Stimulated activated CD8-positive, alpha-beta memory T cell treated with anti-CD3 and anti-CD28 coated beads, Interleukin-7, amount 100 ng/mL, for 4 hours (primary cell): ENCODE measurements at regions not wholly inside any gene's neighbourhood (a gene's known extent, or its start where the extent isn't known, plus 50 kb on each side); places are given as distances from the start of the nearest gene placed in this dataset.
"Not testable (repeated sequence)": the region's sequence is repeated elsewhere in the genome, so short reads cannot be mapped to it uniquely, and the experiment has no call there.

Experiments used
- DNase-seq, 2 donors: peaks; one replicate each; pipeline ENCODE4 v3.0.0-alpha.2; 2020; ENCODE audit warnings: low read depth in 2 of 2

DNA sequence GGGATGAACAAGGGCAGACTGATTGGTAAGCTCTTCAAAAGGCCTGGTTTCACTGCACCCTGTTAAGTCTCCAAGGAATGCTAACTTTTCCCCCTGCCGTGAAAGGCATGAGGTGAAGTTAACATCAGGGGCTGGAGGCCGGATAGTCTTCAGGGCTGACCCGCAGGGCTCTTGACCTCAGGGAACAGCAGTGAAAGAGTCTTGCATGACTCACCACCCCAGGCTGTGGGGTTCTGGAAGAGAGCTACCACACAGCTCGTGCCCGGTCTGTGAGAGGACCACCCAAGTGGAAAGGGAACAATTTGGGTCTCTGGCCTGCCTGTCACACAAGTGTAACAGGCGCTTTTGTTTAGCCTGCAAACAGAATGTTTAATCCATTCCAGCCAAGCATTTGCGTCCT lies 504.9 kb downstream of the EDEM1 start:
- no peak for DNase-seq

DNA sequence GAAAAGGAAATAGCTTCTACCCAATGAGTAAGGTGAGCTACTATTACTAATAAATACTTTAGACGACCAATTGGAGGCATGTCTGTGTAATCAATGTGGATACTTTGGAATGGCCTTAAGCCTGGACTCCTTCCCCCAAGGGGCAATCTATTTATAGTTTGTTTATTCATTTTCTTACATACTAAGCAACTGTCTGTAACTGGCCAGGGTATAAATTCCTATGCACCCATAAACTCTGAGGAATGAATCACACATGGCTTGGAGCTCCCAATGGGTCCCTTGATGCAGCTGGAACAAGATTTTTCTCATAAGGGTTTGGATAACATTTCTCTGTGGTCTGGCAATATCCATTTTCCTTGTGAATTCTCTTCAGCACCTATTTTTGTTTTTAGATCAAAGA lies 506.8 kb downstream of the EDEM1 start:
- DNase-seq = no peak

GRCh38 chr3:5698851-5699250 lies 511.3 kb downstream of the EDEM1 start:
- no peak for DNase-seq

DNA sequence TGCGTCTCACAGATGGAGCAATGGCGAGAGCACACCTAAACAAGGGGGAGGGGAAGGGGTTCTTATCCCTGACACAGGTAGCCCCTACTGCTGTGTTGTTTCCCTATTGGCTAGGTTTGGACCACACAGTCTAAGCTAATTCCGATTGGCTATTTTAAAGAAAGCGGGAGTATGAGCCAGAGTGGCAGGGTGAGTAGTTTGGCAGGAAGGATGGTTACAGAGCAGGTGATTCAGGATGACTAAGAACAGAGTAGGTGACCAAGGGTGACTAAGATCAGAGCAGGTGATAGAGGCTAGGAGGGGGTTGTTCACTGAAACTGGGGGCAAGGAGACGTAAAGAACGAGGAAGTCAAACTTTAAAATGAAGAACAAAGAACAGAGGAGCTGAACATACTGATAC lies 511.8 kb downstream of the EDEM1 start:
- no peak for DNase-seq

- no peak for DNase-seq
Measured at GRCh38 chr3:5699811-5700210, 512.3 kb downstream of the EDEM1 start.

DNA sequence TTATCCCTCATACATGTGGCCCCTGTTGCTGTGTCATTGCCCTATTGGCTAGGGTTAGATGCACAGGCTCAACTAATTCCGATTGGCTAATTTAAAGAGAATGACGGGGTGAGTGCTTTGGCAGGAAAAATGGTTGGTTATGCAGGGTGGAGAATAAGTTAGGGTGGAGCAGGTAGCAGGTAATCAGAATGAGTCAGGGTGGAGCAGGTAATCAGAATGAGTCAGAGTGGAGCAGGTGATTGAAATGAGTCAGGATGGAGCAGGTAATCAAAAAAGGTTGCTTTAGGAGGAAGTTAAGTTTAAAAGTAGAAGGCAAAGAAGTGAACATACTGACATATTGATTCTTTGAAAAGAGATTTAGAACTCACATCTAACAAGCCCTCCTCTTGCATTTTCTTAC lies 513.5 kb downstream of the EDEM1 start:
- not testable (repeated sequence) for DNase-seq

DNA sequence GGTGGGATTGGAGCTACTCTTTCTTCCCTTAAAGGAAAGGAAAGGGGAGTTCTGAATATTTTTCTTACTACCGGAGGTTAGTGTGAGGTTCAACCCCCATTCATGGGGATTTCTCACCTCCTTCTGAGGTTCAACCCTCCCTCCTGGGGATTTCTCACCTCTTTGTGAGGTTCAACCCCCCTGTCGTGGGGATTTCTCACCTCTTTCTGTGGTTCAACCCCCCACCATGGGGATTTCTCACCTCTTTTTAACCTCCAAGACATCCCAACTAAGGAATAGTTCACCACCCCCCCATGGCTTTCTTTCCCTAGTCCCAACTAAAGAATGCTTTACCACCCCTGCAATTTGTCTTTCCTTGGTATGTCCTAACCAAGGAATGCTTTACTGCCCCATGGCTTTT lies 520.3 kb downstream of the EDEM1 start:
- DNase-seq = no peak

DNA sequence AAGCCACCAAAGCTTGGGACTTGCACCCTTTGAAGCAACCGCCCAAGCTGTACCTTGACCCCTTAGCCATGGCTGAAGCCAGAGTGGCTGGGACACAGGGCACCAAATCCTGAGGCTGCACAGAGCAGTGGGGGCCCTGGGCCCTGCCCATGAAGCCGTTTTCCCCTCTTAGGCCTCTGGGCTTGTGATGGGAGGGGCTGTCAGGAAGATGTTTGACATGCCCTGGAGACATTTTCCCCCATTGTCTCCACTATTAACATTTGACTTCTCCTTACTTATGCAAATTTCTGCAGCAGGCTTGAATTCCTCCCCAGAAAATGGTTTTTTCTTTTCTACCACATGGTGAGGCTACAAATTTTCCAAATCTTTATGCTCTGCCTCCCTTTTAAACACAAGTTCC lies 522.2 kb downstream of the EDEM1 start:
- no peak for DNase-seq

DNA sequence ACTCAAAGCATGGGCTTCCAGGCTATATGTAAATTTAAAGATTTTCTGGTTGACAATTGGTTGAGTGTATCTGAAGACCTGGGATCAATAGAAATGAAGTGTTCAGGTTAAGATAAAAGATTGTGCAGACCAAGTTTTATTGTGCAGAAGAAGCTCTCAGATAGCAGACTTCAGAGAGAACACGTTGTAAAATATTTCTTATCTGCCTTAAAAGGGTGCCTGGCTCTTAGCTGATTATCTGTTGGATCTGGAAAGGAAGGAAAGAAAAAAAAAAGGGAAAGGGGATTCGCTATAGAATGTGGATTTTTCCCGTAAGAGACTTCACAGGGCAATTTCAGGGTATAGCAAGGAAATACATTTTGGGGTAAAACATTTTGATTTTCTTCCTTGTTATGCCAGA lies 523.2 kb downstream of the EDEM1 start:
- DNase-seq = no peak

- no peak for DNase-seq
Measured at GRCh38 chr3:5717254-5717653, 529.7 kb downstream of the EDEM1 start.

DNA sequence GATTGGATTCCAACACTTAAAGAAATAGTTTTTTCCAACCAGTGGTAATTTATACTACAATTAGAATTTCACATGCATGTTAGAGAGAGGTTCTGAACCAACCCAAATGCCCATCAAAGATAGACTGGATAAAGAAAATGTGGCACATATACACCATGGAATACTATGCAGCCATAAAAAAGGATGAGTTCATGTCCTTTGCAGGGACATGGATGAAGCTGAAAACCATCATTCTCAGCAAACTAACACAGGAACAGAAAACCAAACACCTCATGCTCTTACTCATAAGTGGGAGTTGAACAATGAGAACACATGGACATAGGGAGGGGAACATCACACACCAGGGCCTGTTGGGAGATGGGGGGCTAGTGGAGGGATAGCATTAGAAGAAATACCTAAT lies 532.2 kb downstream of the EDEM1 start:
- DNase-seq = not testable (repeated sequence)

- DNase-seq = no peak
Measured at GRCh38 chr3:5725801-5726200, 538.3 kb downstream of the EDEM1 start.

DNA sequence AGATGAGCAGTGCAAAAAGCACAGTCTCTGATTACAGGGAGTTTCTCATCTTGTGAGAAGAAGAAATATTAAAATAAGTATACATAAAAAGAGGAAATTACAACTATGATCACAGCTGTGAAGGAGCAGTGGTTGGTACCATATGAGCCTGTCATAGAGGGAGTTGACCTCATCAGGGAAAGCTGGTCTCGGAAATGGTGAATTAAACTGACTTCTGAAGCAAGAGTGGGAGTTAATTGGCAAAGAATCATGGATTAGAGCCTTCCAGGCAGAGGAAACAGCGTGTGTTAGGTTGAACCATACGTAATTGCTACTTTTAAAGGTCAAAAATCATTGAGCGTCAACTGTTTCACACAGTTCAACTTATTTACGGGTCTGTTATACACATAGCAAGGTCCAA lies 539.1 kb downstream of the EDEM1 start:
- no peak for DNase-seq

DNA sequence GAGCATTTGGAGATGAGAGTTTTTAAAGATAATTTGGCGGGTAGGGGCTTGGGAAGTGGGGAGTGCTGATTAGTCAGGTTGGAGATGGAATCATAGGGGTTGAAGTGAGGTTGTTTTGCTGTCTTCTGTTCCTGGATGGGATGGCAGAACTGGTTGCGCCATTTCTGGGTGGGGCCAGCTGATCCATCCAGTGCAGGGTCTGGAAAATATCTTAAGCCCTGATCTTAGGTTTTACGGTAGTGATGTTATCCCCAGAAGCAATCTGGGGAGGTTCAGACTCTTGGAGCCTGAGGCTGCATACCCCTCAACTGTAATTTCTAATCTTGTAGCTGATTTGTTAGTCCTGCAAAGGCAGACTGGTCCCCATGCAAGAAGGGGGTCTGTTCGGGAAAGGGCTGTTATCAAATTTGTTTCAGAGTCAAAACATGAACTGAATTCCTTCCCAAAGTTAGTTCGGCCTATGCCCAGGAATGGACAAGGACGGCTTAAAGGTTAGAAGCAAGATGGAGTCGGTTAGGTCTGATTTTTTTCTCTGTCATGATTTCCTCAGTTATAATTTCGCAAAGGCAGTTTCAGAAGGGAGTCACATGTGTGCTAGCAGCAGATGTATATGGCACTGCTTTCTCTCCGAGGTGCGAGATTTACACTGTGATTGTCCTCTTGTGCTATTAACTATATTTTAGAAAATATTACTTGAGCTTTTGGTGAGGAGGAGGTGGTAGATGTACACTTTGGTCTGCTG lies 540.4 kb downstream of the EDEM1 start:
- no peak for DNase-seq

DNA sequence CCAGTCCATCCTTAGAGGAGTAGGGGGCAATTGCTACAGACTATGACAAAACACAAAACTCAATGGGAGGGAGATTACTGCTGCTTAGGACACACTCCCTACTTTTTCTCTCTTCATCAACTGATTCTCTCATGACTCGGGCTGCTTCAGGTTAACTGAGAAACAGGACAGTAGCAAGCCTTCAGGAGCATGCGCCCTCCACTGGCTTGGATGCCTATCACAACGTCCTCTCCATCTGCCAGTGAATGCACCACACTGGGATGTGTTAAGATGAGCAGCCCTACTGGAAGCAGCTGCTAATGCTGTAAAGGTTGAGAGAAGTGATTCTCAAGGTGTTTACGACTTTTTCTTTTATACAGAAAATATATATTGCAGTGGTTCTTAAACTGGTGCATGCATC lies 542.3 kb downstream of the EDEM1 start:
- DNase-seq = no peak

DNA sequence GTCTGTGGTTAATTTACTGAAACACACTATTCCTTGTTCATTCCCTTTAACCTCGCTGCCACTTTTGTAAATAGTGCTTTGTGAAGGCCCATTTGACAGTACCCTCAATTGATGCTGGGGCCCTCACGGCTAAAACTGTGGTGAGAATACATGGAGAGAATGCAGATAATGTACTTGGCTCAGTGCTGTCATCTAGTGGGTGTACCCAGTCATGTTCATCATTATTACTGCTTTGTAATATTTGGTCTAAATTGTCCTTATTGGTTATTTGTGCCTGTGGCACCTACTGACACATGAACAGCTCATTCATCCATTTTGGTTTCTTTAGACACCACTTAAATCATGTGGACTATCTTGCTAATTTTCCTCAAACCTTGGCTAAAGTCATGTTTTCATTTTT lies 543.6 kb downstream of the EDEM1 start:
- DNase-seq = no peak

DNA sequence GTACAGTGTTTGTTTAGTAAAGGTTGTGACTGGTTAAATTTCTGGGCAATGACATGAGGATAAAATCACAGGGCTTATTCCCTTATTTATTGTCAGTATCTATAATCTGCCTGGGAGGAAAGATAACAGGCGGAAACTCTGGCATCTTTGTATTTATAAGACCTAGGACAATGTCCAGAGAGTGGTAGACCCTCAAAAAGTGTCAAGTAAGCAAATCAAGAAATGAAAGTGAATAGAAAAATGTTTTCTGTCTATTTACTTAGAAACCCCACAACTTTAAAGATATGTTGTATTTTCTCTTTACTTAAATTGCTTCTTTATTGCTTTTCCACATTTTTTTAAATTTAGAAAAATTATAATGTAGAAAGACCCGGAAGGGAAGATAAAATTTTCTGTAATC lies 544.6 kb downstream of the EDEM1 start:
- DNase-seq = no peak

- no peak for DNase-seq
Measured at GRCh38 chr3:5733995-5734394, 546.5 kb downstream of the EDEM1 start.

DNA sequence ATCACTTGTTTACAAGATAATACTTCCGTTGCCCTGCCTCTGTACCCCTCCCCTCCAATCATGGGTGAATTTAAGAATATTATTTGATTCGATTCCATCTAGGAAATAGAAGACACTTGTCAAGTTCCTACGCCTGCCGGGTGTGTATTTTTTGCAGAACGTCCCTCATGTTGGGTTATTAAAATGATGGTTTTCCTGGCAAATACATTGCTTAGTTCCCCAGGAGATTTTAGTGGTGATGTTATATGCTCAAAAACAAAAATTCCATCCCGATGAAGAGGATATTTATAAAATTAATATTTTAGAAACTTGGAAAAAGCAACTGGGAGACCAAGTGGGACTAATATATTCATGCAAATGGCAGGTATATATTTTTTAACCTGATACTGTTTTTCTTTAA lies 548.4 kb downstream of the EDEM1 start:
- DNase-seq = no peak

DNA sequence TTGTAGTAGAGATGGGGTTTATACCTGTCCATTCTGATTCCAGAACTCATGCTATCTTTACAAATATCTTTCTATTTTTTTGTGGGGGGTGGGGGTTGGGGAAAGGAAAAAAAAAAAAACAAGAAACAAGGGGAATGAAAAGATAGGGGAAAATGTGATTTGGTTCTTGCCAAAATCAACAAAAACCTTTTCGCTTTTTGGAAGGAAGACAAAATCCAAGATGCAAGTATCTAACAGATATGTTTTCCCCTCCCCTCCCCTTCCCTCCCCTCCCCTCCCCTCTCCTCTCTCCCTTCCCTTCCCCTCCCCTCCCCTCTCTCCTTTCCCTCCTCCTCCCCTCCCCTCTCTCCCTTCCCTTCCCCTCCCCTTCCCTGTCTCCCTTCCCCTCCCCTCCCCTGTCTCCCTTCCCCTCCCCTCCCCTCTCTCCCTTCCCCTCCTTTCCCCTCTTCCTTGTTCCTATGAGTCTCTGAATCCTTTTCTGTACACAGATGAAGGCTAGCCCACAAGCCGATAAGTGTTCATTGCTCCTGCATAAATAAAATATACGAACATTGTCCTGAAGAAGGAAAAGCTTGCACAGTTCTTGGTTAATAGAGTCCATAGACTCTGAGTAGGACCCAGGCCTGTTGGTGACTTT lies 551.9 kb downstream of the EDEM1 start:
- DNase-seq = no peak

DNA sequence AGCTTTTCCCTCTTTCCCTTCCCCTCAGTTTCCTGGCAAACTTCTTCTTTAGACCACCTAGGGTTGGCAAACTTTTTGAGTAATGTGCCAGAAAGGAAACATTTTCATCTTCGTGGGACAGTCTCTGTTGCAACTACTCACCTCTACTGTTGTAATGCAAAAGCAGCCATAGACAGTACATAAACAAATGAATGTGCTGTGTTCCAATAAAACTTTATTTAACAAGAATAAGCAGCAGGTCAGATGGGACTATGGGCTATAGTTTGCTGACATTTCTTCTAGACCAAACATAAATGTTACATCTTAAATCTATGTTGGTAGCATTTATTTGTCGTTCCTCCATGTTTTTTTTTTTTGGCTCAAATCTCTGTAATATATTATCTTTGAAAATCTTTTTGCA lies 552.4 kb downstream of the EDEM1 start:
- no peak for DNase-seq

DNA sequence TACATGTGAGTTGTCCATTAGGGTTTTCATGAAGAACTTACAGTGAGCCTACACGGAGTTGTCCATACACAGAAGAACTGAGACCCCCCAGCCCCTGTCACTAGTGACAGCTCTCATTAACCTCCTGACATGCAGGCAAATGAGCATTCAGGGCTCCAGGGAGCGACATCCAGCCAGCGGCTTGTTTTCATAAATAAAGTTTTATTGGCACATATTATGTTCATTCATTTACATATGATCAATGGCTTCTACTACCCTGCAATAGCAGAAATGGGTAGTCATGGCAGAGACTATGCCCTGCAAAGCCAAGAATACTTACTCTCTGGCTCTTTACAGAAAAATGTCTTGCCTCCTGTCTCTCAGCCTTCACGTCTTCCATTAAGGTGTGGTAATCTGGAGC lies 553.5 kb downstream of the EDEM1 start:
- no peak for DNase-seq

GRCh38 chr3:5750091-5750490 lies 562.6 kb downstream of the EDEM1 start:
- no peak for DNase-seq
